ENCODE measurements at regions not wholly inside any gene's neighbourhood (a gene's known extent, or its start where the extent isn't known, plus 50 kb on each side); places are given as distances from the start of the nearest gene placed in this dataset.
"Not testable (repeated sequence)": the region's sequence is repeated elsewhere in the genome, so short reads cannot be mapped to it uniquely, and the experiment has no call there.

- not testable (repeated sequence) for DNase-seq (ENCODE audit: low spot score)
Measured at GRCh38 chr16:29130131-29130711, 145.4 kb downstream of the LAT start.

DNA sequence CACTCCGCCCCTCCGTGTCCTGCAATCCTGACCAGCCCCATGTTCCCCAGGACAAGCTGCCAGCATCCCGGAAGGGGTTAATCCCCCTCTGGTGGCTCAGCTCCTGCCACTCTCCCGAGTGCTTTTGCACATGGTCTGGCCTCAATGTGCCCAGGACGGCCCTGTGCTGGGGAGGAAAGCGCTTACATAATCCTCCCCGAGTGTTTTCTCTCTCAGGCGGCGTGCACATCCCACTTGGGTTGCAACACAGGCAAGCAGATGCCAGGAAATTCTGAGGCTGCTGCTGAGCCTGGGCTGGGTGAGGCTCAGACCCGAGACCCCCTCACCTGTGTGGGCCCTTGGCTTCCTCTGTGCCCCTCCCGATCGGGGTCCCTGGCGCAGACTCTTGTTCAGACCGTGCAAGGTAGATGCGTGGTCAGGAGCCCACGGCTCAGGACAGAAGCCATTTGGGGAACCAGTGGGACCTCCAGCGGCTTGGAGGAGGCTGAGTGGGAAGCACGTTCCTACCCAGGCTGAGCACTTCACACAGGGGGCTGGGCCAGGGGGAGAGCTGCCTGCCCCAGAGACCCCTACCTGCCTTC, 144.7 kb downstream of the LAT start:
- not testable (repeated sequence) for DNase-seq (ENCODE audit: low spot score)

DNA sequence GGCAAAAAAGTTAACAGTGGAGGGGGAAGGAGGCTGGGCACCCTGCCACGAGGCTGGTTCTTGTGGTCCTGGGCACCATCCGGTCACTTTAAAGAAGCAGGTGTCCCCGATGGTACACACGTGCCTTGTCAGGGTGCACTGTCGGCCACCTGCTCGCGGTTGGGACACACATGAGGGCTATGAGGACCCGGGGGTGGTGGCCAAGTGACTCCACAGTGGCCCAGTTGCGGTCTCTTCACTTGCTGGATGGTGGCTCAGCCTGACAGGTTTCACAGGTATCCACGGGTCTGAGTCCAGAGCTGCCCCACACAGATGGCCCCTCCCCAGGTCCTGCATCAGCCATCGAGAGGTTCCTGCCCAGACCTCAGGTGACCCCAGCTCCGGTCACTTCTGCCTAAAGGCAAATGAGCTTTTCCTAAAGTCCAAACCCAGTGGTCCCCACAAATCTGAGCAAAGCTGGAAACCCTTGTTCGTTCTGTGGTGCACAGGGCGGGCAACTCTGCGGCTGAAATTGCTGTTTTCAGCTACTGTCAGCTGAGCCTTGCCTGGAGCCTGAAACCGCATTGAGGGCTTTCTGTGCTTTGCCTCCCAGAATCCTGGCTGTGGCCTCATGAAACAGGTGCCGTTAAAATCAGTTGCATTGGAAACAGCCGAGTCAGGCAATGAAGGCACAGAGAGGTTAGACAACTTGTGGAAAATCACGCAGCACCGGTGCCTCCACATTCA, 144.0 kb downstream of the LAT start:
- not testable (repeated sequence) for DNase-seq (ENCODE audit: low spot score)

DNA sequence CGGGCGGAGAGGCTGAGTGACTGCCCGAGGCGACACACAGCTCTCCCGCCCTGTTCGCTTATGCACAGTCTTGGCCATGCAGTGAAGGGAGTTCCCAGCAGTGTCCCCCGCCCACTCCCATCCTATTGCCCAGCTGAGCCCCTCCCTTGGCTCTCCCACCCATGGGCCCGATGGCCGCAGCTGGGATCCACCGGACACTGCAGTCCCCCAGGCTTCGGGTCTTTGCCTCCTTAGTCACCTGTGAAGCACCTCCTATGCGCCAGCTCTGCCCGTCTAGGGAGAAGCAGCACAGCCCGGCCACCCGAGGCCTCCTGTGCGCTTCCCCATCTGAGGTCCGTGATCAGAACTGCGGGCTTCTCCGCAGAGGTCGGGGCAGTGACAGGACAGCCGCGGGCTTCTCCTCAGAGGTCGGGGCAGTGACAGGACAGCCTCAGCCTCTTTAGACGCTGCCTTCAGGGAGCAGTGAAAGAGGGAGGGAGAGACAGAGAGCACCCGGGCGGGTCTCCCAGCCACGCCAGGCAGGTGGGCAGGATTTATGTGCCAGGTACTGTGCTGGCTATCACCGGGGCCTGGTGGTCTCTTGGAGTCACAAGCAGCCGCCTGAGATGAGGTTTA, 143.1 kb downstream of the LAT start:
- not testable (repeated sequence) for DNase-seq (ENCODE audit: low spot score)

GRCh38 chr16:29126616-29127015, 141.8 kb downstream of the LAT start:
- DNase-seq (ENCODE audit: low spot score): no peak

GRCh38 chr16:29126057-29126494, 141.2 kb downstream of the LAT start:
- no peak for DNase-seq (ENCODE audit: low spot score)

- DNase-seq (ENCODE audit: low spot score): no peak
Measured at GRCh38 chr16:29124828-29125227, 140.0 kb downstream of the LAT start.

- DNase-seq (ENCODE audit: low spot score): not testable (repeated sequence)
Measured at GRCh38 chr16:29124162-29124561, 139.3 kb downstream of the LAT start.

DNA sequence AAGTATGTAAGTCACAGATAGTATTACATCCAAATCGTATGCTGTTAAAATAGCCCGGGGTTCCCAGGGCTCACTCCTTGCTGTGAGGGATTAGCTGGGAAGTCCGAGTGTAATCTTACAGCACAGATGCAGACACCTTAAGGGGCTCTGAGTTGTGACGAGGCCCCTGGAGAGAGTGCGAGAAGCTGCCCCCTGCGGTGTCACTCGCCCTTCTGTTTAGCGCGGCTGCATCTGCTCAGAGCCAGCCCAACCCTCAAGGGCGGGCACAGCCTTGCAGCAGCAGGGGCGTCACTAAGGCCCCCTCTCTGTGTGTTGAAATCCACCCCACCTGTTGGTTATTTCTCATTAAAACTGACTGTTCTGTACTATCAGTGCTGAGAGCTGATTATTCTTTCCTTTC, 135.8 kb downstream of the LAT start:
- DNase-seq (ENCODE audit: low spot score): not testable (repeated sequence)

DNA sequence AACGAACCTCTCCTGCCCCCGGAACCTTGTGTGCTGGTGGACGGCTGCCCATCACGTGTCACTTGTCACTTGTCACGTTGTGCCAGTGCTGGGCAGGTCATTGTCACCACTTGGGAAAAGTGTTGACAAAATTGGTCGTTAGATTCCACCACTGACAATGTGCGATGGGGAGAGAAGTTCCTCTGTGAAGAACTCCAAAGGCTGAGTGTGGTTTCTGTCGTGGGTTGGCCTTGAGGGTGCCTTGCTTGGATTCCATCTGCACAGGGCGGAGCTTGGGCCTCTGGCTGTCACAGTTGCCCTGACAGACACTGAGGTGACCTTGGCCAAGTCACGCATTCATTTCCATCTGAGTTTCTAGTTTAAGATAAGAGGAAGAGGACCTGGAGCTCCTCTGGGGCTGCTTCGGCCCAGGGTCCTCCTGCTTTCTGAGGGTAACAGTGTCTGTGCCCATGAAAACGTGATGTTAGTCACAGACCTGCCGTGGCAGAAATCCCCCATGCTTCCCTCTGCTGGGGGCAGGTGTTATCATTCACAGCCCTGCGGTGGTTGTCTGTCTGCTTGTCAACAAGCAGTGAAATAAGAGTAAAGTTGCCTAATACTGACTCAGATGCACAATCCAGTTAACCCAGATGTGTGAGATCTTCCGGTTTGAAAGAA, 133.6 kb downstream of the LAT start:
- DNase-seq (ENCODE audit: low spot score): peak; percentile 33

GRCh38 chr16:29117631-29118030, 132.8 kb downstream of the LAT start:
- no peak for DNase-seq (ENCODE audit: low spot score)

DNA sequence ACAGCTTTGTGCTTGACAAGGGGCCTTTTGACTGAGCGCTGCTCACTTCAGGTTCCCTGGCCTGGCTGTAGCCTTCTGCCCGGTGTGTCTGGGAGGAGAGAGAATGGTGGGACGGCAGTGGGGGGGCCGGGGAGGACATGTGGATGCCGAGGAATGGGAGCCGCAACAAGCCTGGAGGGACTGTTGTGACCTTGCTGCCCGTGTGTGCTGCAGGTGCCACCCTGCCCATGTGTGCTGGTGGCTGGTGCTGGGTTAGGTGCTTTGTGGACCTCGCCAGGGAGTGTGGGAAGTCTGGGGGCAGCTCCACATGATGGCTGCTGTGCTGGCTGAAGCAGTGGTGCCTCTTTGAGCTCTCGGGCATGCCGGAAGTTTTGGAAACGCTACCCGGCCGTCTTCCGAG, 132.1 kb downstream of the LAT start:
- no peak for DNase-seq (ENCODE audit: low spot score)

DNA sequence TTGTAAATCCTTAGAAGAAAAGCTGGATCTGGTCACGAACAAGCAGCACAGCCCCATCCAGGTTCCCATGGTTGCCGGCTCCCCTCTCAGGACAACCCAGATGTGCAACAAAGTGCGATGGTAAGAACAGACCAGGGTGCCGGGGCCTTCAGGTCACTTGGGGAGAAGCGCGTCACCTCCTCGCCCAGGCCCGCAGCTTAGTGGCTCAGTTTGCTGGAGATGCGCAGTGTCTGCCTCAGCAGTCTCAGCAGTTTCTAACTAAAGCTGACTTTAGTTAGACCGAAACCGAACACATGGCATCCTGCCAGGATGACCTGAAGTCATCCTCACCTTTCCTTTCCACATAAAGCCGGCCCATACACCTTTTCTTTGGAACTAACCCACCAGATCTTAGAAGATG, 131.4 kb downstream of the LAT start:
- not testable (repeated sequence) for DNase-seq (ENCODE audit: low spot score)

DNA sequence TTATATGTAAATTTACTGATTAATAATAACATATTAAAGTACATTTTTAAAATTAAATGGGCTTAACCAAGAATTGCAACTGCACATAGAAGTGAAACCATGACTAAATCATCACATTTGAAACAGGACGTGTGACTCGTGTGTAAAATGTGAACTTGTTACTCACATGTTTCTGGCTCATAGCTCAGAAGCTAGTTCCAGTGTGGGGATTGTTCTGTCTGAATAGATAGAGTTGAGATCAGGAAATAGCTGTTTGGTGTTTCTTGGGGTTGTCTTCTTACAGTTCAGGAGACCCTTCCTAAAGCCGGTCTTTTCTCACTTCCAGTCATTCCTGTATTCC, 130.9 kb downstream of the LAT start:
- DNase-seq (ENCODE audit: low spot score): peak; percentile 30

DNA sequence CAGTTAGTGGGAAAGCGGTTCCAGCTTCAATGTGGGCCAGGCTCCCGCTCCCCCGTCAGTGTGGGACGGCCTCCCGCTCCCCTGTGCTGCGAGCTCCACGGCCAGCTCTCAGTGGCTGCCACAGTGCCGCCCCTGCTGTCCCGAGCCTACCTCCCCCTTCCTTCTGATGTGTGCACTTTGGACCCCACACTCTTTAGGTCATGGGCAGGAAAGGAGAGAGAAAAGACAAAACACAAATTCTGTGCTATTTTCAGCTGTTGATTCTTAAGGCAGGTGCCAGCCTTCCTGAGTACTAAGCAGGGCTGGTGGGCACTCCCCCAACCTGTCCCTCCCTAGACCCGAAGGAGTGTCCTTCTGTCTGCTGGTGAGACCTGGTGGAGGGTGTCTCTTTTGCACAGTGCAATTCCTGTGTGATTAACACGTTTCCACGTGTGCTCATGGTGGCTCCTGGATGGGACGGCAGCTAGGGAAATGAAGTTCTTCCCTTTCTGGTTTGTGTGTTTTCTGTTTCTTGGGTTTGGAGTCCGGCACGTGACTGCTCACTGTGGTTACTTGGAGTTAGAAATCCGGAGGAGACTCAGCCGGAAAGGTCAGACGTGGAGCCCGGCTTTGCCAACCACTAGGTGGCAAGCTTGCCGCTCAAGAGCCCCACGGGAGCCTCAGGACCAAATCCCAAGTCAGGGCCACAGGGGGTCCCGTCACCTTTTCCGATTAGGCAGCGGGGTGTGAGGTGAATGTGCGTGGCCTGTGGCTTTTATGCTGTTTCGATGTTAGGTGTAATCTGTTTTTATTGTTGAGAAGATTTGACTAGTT, 130.3 kb downstream of the LAT start:
- DNase-seq (ENCODE audit: low spot score): peak; percentile 16

DNA sequence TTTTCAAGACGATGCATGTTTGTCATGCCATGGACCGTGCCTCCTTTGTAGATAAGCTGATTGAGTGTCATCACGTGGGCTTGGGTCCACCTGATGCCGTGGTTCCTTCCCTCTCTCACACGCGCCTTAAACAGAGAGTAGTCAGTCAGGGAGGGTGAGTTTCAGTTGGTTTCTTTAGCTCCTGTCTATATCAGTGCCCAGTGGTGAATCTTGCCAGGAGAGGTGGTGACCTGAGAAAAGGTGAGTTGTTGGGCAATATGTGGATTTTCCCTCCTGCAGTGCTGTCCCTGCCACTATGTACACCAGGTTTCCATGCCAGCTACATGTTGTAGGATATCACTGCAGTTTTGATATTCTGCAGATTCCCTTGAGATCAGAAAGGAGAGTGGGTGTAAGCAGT, 129.7 kb downstream of the LAT start:
- DNase-seq (ENCODE audit: low spot score): no peak

- not testable (repeated sequence) for DNase-seq (ENCODE audit: low spot score)
Measured at GRCh38 chr16:29113446-29113845, 128.6 kb downstream of the LAT start.

- no peak for DNase-seq (ENCODE audit: low spot score)
Measured at GRCh38 chr16:29112755-29113347, 128.0 kb downstream of the LAT start.

GRCh38 chr16:29111901-29112680, 127.2 kb downstream of the LAT start:
- DNase-seq (ENCODE audit: low spot score): peak; percentile 30

DNA sequence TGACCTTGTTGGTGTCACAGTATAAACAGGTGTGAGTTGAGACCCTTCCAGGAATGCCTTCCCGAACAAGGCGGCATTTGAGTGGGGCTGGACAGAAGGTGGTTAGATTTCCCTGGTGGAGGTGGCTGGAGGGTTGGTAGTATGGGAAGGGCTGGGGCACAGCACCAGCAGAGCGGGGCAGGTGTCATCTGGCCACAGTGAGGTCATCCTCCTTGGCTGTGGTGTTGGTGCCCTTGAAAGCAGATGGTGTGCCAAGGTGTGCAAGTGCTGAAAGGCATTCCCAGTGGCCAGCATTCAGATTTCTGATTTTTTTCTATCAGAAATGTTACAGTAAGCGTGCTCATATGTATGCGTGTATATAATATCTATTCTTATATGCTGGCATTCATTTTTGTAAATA, 126.6 kb downstream of the LAT start:
- no peak for DNase-seq (ENCODE audit: low spot score)

Data from CD4-positive, alpha-beta T cell treated with Interleukin-2 at 100 ng/mL for 4 hours (primary cell).